Spleen (tissue), 11 donors: ENCODE measurements at regions not wholly inside any gene's neighbourhood (a gene's known extent, or its start where the extent isn't known, plus 50 kb on each side); places are given as distances from the start of the nearest gene placed in this dataset.
A peak's percentile ranks its signal among the peaks of the same experiment; 100 is the strongest.

ENCODE experiments used
- DNase-seq: peaks from one replicate; pipeline ENCODE4 v3.0.0-alpha.2; 2020
- H3K27ac ChIP-seq, 8 donors: fragments of 200-600 bp; sonication (generic) in 7 of 8; 1 replicate in 4 of 8; 2 replicates in 4 of 8; pipeline versions ENCODE4 v1.5.0 to v1.8.0; 2016 to 2021; ENCODE audit warnings: inconsistent platforms in 4 of 8, mild to moderate bottlenecking in 4 of 8, moderate library complexity in 1 of 8
- H3K27me3 ChIP-seq, 7 donors: fragments of 200-600 bp; sonication (generic) in 6 of 7; replicated peaks in 1 of 7; 1 replicate in 4 of 7; 2 replicates in 3 of 7; pipeline versions ENCODE4 v1.5.0 to v1.8.0; 2016 to 2021; ENCODE audit warnings: inconsistent platforms in 3 of 7, mild to moderate bottlenecking in 1 of 7
- H3K36me3 ChIP-seq, 6 donors: fragments of 200-600 bp; sonication (generic) in 5 of 6; 1 replicate in 4 of 6; 2 replicates in 2 of 6; pipeline versions ENCODE4 v1.5.0 to v1.8.0; 2016 to 2021; ENCODE audit warnings: inconsistent platforms in 2 of 6
- H3K4me1 ChIP-seq, 6 donors: fragments of 200-600 bp; sonication (generic) in 5 of 6; 1 replicate in 3 of 6; 2 replicates in 3 of 6; pipeline versions ENCODE4 v1.5.0 to v1.8.0; 2016 to 2021; ENCODE audit warnings: inconsistent platforms in 3 of 6
- H3K4me3 ChIP-seq, 8 donors: fragments of 200-600 bp; sonication (generic) in 7 of 8; 1 replicate in 4 of 8; 2 replicates in 4 of 8; pipeline versions ENCODE4 v1.5.0 to v1.8.0; 2016 to 2021; ENCODE audit warnings: inconsistent platforms in 4 of 8, mild to moderate bottlenecking in 4 of 8, moderate library complexity in 2 of 8
- H3K9me3 ChIP-seq, 8 donors: fragments of 200-600 bp; sonication (generic) in 7 of 8; 1 replicate in 4 of 8; 2 replicates in 4 of 8; pipeline versions ENCODE4 v1.5.0 to v1.8.0; 2016 to 2021; ENCODE audit warnings: inconsistent platforms in 4 of 8
- POLR2A ChIP-seq, 3 donors: fragments of 450-650 bp; IDR thresholded peaks; one replicate each; pipeline ENCODE4 v1.5.1; 2017; ENCODE audit warnings: antibody characterized with exemption in 3 of 3, mild to moderate bottlenecking in 1 of 3
- POLR2AphosphoS5 ChIP-seq, 3 donors: sonication (generic); formaldehyde crosslinking; IDR thresholded peaks; one replicate each; pipeline ENCODE4 v1.5.1; 2017; ENCODE audit warnings: antibody characterized with exemption in 3 of 3
- WGBS, 5 donors: extraction: QIAGEN DNeasy Blood & Tissue Kit in 3 of 5; methylation state at CpG; one replicate each; pipeline versions ENCODE4 v1.1.5 to v1.1.7; 2013 to 2018; 5-methylcytosine and 5-hydroxymethylcytosine counted together
- intact Hi-C: fragments of 100-400 bp; cut with DNase I; formaldehyde crosslinking; loops from one replicate; pipeline ENCODE4 v1.15.0; 2023; ENCODE audit warnings: low total_unique reads
- TF ChIP-seq, protein P1 (sequence below), 11 experiments: fragments of 200-600 bp in 7 of 11; fragments of 450-650 bp in 4 of 11; sonication (generic) in 4 of 11; IDR thresholded peaks in 8 of 11; conservative IDR thresholded peaks in 3 of 11; 1 replicate in 7 of 11; 2 replicates in 4 of 11; pipeline versions ENCODE4 v1.4.0 to v1.8.0; 2016 to 2021; ENCODE audit warnings: antibody characterized with exemption in 11 of 11, inconsistent platforms in 4 of 11, mild to moderate bottlenecking in 1 of 11
- donor health status: healthy with polysubstance abuse.
- donor health status: DM: no; HTN: no; CAD: no; lungs with moderate emphysema.
- donor health status: DM: no; HTN: no; CAD: no.
- donor health status: Bipolar disorder and iron deficiency.
- donor health status: healthy.
- donor health status: DM: no; HTN: no; CAD: no.
- donor health status: DM: yes; HTN: yes; CAD: no.

GRCh38 chr13:31887286-31887685 is 144.3 kb upstream of the FRY start:
- no peaks in the 10 kb centered on the region for H3K27me3 ChIP-seq
- no peak overlapping the region for H3K4me3 ChIP-seq
- TF ChIP-seq, protein P1, sequence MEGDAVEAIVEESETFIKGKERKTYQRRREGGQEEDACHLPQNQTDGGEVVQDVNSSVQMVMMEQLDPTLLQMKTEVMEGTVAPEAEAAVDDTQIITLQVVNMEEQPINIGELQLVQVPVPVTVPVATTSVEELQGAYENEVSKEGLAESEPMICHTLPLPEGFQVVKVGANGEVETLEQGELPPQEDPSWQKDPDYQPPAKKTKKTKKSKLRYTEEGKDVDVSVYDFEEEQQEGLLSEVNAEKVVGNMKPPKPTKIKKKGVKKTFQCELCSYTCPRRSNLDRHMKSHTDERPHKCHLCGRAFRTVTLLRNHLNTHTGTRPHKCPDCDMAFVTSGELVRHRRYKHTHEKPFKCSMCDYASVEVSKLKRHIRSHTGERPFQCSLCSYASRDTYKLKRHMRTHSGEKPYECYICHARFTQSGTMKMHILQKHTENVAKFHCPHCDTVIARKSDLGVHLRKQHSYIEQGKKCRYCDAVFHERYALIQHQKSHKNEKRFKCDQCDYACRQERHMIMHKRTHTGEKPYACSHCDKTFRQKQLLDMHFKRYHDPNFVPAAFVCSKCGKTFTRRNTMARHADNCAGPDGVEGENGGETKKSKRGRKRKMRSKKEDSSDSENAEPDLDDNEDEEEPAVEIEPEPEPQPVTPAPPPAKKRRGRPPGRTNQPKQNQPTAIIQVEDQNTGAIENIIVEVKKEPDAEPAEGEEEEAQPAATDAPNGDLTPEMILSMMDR (IDR thresholded peaks at IDR 0.05 in 8 of 11, conservative IDR thresholded peaks at IDR 0.05 in 3 of 11), result no peak
- TF ChIP-seq POLR2AphosphoS5 (IDR thresholded peaks at IDR 0.05) (no peak), POLR2A (IDR thresholded peaks at IDR 0.05) (no peak)
- no peaks in the 10 kb centered on the region for H3K9me3 ChIP-seq
- DNase-seq, result no peak
- H3K27ac ChIP-seq, result peak overlapping the region in 3 of 8 donors; percentile 8 to 50 (median 20)
- no peaks in the 10 kb centered on the region for H3K36me3 ChIP-seq
- intact Hi-C loops, result no loop called here
- H3K4me1 ChIP-seq, result peaks cover 0 to 21% (median 4%) of the 10 kb centered on the region in 6 donors
- 58 to 81% (median 67%) methylated on average over 2 of the region's 2 CpGs for WGBS, 5 donors

GRCh38 chr13:31890946-31891345 is 140.6 kb upstream of the FRY start:
- Histone ChIP-seq H3K9me3 (no peaks in the 10 kb centered on the region), H3K36me3 (no peaks in the 10 kb centered on the region), H3K27me3 (no peaks in the 10 kb centered on the region), H3K27ac (no peak overlapping the region), H3K4me3 (no peak overlapping the region), H3K4me1 (peaks cover 0 to 19% (median 6%) of the 10 kb centered on the region in 6 donors)
- DNase-seq, result no peak
- intact Hi-C loops, result no loop called here
- WGBS, 5 donors, result 74 to 81% (median 79%) methylated on average over 5 of the region's 5 CpGs
- no peak for TF ChIP-seq POLR2A (IDR thresholded peaks at IDR 0.05)
- no peak for TF ChIP-seq POLR2AphosphoS5 (IDR thresholded peaks at IDR 0.05)
- TF ChIP-seq, protein P1 (IDR thresholded peaks at IDR 0.05 in 8 of 11, conservative IDR thresholded peaks at IDR 0.05 in 3 of 11), result no peak

DNA sequence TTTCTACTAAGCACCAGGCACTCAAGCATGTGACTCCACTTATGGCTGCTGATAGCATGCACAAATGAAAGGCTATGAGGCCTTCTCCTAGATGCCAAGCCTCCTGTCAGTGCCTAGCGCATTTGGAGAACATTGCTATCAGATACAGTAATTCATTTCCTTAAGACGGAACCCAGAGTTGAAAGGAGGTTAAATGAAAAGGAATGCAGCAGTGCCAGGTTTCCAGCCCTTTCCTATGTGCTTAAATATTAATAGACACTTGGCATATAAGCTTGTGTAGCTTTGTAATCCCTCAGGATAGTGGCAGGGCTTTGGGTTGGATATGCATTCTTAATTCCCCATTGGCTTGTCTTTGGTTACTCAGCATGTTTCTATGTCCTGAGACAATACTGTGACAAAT is 140.1 kb upstream of the FRY start:
- intact Hi-C loops, result no loop called here
- no peak overlapping the region for H3K4me3 ChIP-seq
- no peaks in the 10 kb centered on the region for H3K36me3 ChIP-seq
- H3K27ac ChIP-seq, result no peak overlapping the region
- peaks cover 0 to 19% (median 6%) of the 10 kb centered on the region in 6 donors for H3K4me1 ChIP-seq
- no peaks in the 10 kb centered on the region for H3K9me3 ChIP-seq
- H3K27me3 ChIP-seq, result no peaks in the 10 kb centered on the region
- DNase-seq, result no peak
- 62 to 78% (median 65%) methylated on average over 2 of the region's 2 CpGs for WGBS, 5 donors
- TF ChIP-seq POLR2A (IDR thresholded peaks at IDR 0.05) (no peak), POLR2AphosphoS5 (IDR thresholded peaks at IDR 0.05) (no peak)

DNA sequence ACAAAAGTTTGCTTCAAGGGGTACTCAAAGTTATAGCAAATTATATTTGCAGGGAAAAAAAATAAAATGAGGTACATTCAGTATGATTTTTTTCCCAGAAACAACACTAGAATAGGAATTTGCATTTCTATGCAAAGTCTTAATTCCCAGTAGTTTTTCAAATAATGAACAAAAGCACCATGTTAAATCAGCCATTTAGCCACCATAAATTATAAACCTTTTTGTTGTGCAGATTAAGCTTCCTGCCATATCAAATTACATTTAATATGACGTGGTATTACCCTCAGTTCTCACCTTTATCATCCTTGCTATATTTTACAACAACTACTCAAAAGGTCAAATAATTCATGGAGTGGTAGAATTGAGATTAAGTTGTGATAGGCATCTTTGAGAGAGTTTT is 136.6 kb upstream of the FRY start:
- H3K4me3 ChIP-seq, result no peak overlapping the region
- 65 to 73% (median 69%) methylated on average over 1 of the region's 1 CpG for WGBS, 5 donors
- H3K4me1 ChIP-seq, result peaks cover 0 to 30% (median 6%) of the 10 kb centered on the region in 6 donors
- intact Hi-C loops, result no loop called here
- no peaks in the 10 kb centered on the region for H3K36me3 ChIP-seq
- TF ChIP-seq POLR2AphosphoS5 (IDR thresholded peaks at IDR 0.05) (no peak), POLR2A (IDR thresholded peaks at IDR 0.05) (no peak)
- TF ChIP-seq, protein P1 (IDR thresholded peaks at IDR 0.05 in 8 of 11, conservative IDR thresholded peaks at IDR 0.05 in 3 of 11), result no peak
- DNase-seq, result no peak
- H3K27me3 ChIP-seq, result no peaks in the 10 kb centered on the region
- no peak overlapping the region for H3K27ac ChIP-seq
- no peaks in the 10 kb centered on the region for H3K9me3 ChIP-seq

GRCh38 chr13:31895691-31896090 is 135.9 kb upstream of the FRY start:
- no peaks in the 10 kb centered on the region for H3K36me3 ChIP-seq
- H3K9me3 ChIP-seq, result no peaks in the 10 kb centered on the region
- H3K27ac ChIP-seq, result no peak overlapping the region
- H3K4me1 ChIP-seq, result peaks cover 0 to 30% (median 6%) of the 10 kb centered on the region in 6 donors
- no peak for DNase-seq
- no peak overlapping the region for H3K4me3 ChIP-seq
- 80 to 98% (median 93%) methylated on average over 3 of the region's 3 CpGs for WGBS, 5 donors
- intact Hi-C loops, result no loop called here
- TF ChIP-seq POLR2A (IDR thresholded peaks at IDR 0.05) (no peak), POLR2AphosphoS5 (IDR thresholded peaks at IDR 0.05) (no peak)
- TF ChIP-seq, protein P1 (IDR thresholded peaks at IDR 0.05 in 8 of 11, conservative IDR thresholded peaks at IDR 0.05 in 3 of 11), result no peak
- H3K27me3 ChIP-seq, result no peaks in the 10 kb centered on the region
